ENCODE measurements at regions not wholly inside any gene's neighbourhood (a gene's known extent, or its start where the extent isn't known, plus 50 kb on each side); places are given as distances from the start of the nearest gene placed in this dataset.

GRCh38 chr1:106969731-106970130 is 86.7 kb upstream of the PRMT6 start:
- intact Hi-C loops (cut with DNase I): no loop called here
- TF ChIP-seq POLR2A (IDR thresholded peaks at IDR 0.05) (no peak), EP300 (IDR thresholded peaks at IDR 0.05) (no peak), CTCF (IDR thresholded peaks at IDR 0.05) (no peak)
- no peak overlapping the region for H3K4me3 ChIP-seq

GRCh38 chr1:106972074-106972473 is 84.4 kb upstream of the PRMT6 start:
- Histone ChIP-seq H3K36me3 (no peaks in the 10 kb centered on the region), H3K9me3 (no peaks in the 10 kb centered on the region), H3K27ac (no peak overlapping the region), H3K4me3 (no peak overlapping the region), H3K27me3 (no peaks in the 10 kb centered on the region), H3K4me1 (ENCODE audit: insufficient read depth) (no peaks in the 10 kb centered on the region)
- DNase-seq: no peak
- intact Hi-C loops (cut with DNase I): no loop called here
- WGBS, 3 donors: 11 to 37% (median 19%) methylated on average over 2 of the region's 2 CpGs
- TF ChIP-seq EP300 (IDR thresholded peaks at IDR 0.05) (no peak), POLR2A (IDR thresholded peaks at IDR 0.05) (no peak), CTCF (IDR thresholded peaks at IDR 0.05) (no peak)

More at GRCh38 chr1:106969731-106970130, 86.7 kb upstream of the PRMT6 start:
- no peaks in the 10 kb centered on the region for H3K9me3 ChIP-seq
- H3K27ac ChIP-seq: no peak overlapping the region
- H3K4me1 ChIP-seq (ENCODE audit: insufficient read depth): no peaks in the 10 kb centered on the region
- no peaks in the 10 kb centered on the region for H3K27me3 ChIP-seq
- DNase-seq: no peak
- no peaks in the 10 kb centered on the region for H3K36me3 ChIP-seq

DNA sequence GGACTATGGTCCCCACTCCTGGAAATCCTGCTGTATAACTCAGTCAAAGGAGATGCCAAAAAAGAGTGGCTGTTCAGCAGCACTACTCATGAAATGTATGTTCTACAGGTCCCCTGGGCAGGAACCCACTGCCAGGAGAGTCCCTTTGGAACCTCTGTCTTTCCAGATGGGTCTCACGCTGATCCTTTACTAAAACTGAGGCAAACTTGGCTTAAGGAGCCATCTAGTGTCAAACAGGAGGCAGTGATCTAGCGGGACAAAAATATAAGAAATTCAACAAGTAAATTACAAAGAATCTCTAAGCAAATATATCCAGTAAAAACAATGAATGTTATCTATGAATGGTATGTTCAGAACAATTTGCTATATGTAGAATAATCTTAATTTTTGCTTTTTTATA is 80.5 kb upstream of the PRMT6 start:
- no peaks in the 10 kb centered on the region for H3K4me1 ChIP-seq (ENCODE audit: insufficient read depth)
- no peak for TF ChIP-seq CTCF (IDR thresholded peaks at IDR 0.05)
- no peak for TF ChIP-seq EP300 (IDR thresholded peaks at IDR 0.05)
- no peak for TF ChIP-seq POLR2A (IDR thresholded peaks at IDR 0.05)
- no peak overlapping the region for H3K27ac ChIP-seq
- H3K27me3 ChIP-seq: no peaks in the 10 kb centered on the region
- intact Hi-C loops (cut with DNase I): no loop called here
- no peaks in the 10 kb centered on the region for H3K9me3 ChIP-seq
- H3K4me3 ChIP-seq: no peak overlapping the region
- 77 to 87% (median 85%) methylated on average over 2 of the region's 2 CpGs for WGBS, 3 donors
- no peaks in the 10 kb centered on the region for H3K36me3 ChIP-seq
- DNase-seq: no peak

GRCh38 chr1:106978477-106979322 is 77.8 kb upstream of the PRMT6 start:
- WGBS, 3 donors: 38 to 47% (median 44%) methylated on average over 3 of the region's 3 CpGs
- H3K9me3 ChIP-seq: no peaks in the 10 kb centered on the region
- H3K27me3 ChIP-seq: no peaks in the 10 kb centered on the region
- intact Hi-C loops (cut with DNase I): no loop called here
- H3K27ac ChIP-seq: no peak overlapping the region
- no peak overlapping the region for H3K4me3 ChIP-seq
- TF ChIP-seq CTCF (IDR thresholded peaks at IDR 0.05): no peak
- TF ChIP-seq EP300 (IDR thresholded peaks at IDR 0.05): no peak
- no peak for TF ChIP-seq POLR2A (IDR thresholded peaks at IDR 0.05)
- no peaks in the 10 kb centered on the region for H3K4me1 ChIP-seq (ENCODE audit: insufficient read depth)
- no peaks in the 10 kb centered on the region for H3K36me3 ChIP-seq
- DNase-seq: no peak
